H9 (cell line): ENCODE measurements at regions not wholly inside any gene's neighbourhood (a gene's known extent, or its start where the extent isn't known, plus 50 kb on each side); places are given as distances from the start of the nearest gene placed in this dataset.

Source experiments
- DNase-seq: peaks from one replicate; pipeline ENCODE4 v3.0.0-alpha.2; 2017
- H2AFZ ChIP-seq: one replicate; pipeline ENCODE4 v1.6.1; 2013; ENCODE audit warnings: mild to moderate bottlenecking, low read length, control low read depth, moderate library complexity
- H2AK5ac ChIP-seq: 2 replicates; pipeline ENCODE4 v1.6.1; 2013; ENCODE audit warnings: low read length, control low read depth, mixed read lengths; ENCODE audit not compliant: insufficient read length
- H2BK120ac ChIP-seq: one replicate; pipeline ENCODE4 v1.6.1; 2013; ENCODE audit warnings: low read depth, mild to moderate bottlenecking, low read length, control low read depth, inconsistent platforms; ENCODE audit not compliant: poor library complexity, severe bottlenecking
- H2BK12ac ChIP-seq: 2 replicates; pipeline ENCODE4 v1.6.1; 2013; ENCODE audit warnings: low read length, control low read depth, mixed read lengths, low read depth; ENCODE audit not compliant: insufficient read length
- H2BK15ac ChIP-seq: 2 replicates; pipeline ENCODE4 v1.6.1; 2013; ENCODE audit warnings: low read depth, low read length, control low read depth
- H2BK20ac ChIP-seq: one replicate; pipeline ENCODE4 v1.6.1; 2013; ENCODE audit warnings: low read depth, mild to moderate bottlenecking, low read length, control low read depth, inconsistent platforms; ENCODE audit not compliant: poor library complexity, severe bottlenecking
- H2BK5ac ChIP-seq: 2 replicates; pipeline ENCODE4 v1.6.1; 2013; ENCODE audit warnings: low read length, control low read depth, mixed read lengths; ENCODE audit not compliant: insufficient read length
- H3K14ac ChIP-seq: 2 replicates; pipeline ENCODE4 v1.6.1; 2013; ENCODE audit warnings: low read length, control low read depth; ENCODE audit not compliant: insufficient read depth
- H3K18ac ChIP-seq: 2 replicates; pipeline ENCODE4 v1.6.1; 2013; ENCODE audit warnings: low read depth, mild to moderate bottlenecking, mixed read lengths, low read length, control low read depth; ENCODE audit not compliant: insufficient read length
- H3K23ac ChIP-seq: 2 replicates; pipeline ENCODE4 v1.6.1; 2013; ENCODE audit warnings: low read length, control low read depth, mixed read lengths, low read depth; ENCODE audit not compliant: insufficient read length
- H3K23me2 ChIP-seq: 2 replicates; pipeline ENCODE4 v1.6.1; 2013; ENCODE audit warnings: low read depth, mild to moderate bottlenecking, mixed read lengths, low read length, control low read depth; ENCODE audit not compliant: insufficient read length, poor library complexity, severe bottlenecking
- H3K27ac ChIP-seq: 2 replicates; pipeline ENCODE4 v1.5.1; 2013; ENCODE audit warnings: low read length, control low read depth, mixed read lengths, low read depth; ENCODE audit not compliant: insufficient read length
- H3K27me3 ChIP-seq: 2 replicates; pipeline ENCODE4 v1.6.1; 2013; ENCODE audit warnings: low read length, control low read depth, inconsistent platforms; ENCODE audit not compliant: insufficient read depth
- H3K4ac ChIP-seq: 2 replicates; pipeline ENCODE4 v1.6.1; 2013; ENCODE audit warnings: low read depth, mild to moderate bottlenecking, control low read depth, inconsistent platforms, low read length, moderate library complexity
- H3K4me1 ChIP-seq: 2 replicates; pipeline ENCODE4 v1.6.1; 2013; ENCODE audit warnings: low read length, control low read depth, inconsistent platforms; ENCODE audit not compliant: insufficient read depth
- H3K4me2 ChIP-seq: 2 replicates; pipeline ENCODE4 v1.6.1; 2013; ENCODE audit warnings: low read length, control low read depth, mixed read lengths; ENCODE audit not compliant: insufficient read length, insufficient read depth
- H3K56ac ChIP-seq: 2 replicates; pipeline ENCODE4 v1.6.1; 2013; ENCODE audit warnings: low read depth, mild to moderate bottlenecking, mixed read lengths, low read length, control low read depth; ENCODE audit not compliant: insufficient read length
- H3K79me1 ChIP-seq: 2 replicates; pipeline ENCODE4 v1.6.1; 2013; ENCODE audit warnings: low read depth, mild to moderate bottlenecking, moderate library complexity, low read length, control low read depth, inconsistent platforms; ENCODE audit not compliant: insufficient read depth, poor library complexity, severe bottlenecking
- H3K79me2 ChIP-seq: 2 replicates; pipeline ENCODE4 v1.6.1; 2013; ENCODE audit warnings: low read length, control low read depth, inconsistent platforms; ENCODE audit not compliant: insufficient read depth
- H3K9ac ChIP-seq: 2 replicates; pipeline ENCODE4 v1.6.1; 2013; ENCODE audit warnings: low read length, control low read depth, mixed read lengths; ENCODE audit not compliant: insufficient read length; ENCODE audit errors: extremely low read depth
- H3K9me3 ChIP-seq: one replicate; pipeline ENCODE4 v1.6.1; 2013; ENCODE audit warnings: low read depth, low read length, inconsistent platforms; ENCODE audit not compliant: control insufficient read depth
- H3T11ph ChIP-seq: one replicate; pipeline ENCODE4 v1.6.1; 2013; ENCODE audit warnings: mild to moderate bottlenecking, low read length, control low read depth, inconsistent platforms
- H4K20me1 ChIP-seq: one replicate; pipeline ENCODE4 v1.6.1; 2013; ENCODE audit not compliant: control insufficient read depth, insufficient read length, insufficient read depth
- H4K5ac ChIP-seq: 2 replicates; pipeline ENCODE4 v1.6.1; 2013; ENCODE audit warnings: low read depth, mild to moderate bottlenecking, mixed read lengths, low read length, control low read depth; ENCODE audit not compliant: insufficient read length
- H4K8ac ChIP-seq: replicated peaks from 2 replicates; pipeline ENCODE4 v1.6.1; 2013; ENCODE audit warnings: low read length, control low read depth, mixed read lengths, low read depth; ENCODE audit not compliant: insufficient read length
- H4K91ac ChIP-seq: 2 replicates; pipeline ENCODE4 v1.6.1; 2013; ENCODE audit warnings: low read depth, mild to moderate bottlenecking, moderate library complexity, mixed read lengths, low read length, control low read depth; ENCODE audit not compliant: insufficient read length
- H3K27ac Mint-ChIP-seq, 3 experiments: 2 replicates in 2 of 3; 3 replicates in 1 of 3; pipeline ENCODE4 v1.8.0; 2020 to 2021; ENCODE audit warnings: mixed read lengths in 3 of 3, mild to moderate bottlenecking in 1 of 3, moderate library complexity in 1 of 3
- H3K27me3 Mint-ChIP-seq: 2 replicates; pipeline ENCODE4 v1.8.0; 2021; ENCODE audit warnings: low read depth, mild to moderate bottlenecking, moderate library complexity, mixed read lengths
- H3K36me3 Mint-ChIP-seq, 3 experiments: 2 replicates in 2 of 3; 3 replicates in 1 of 3; pipeline ENCODE4 v1.8.0; 2020 to 2021; ENCODE audit warnings: low read depth in 3 of 3, mixed read lengths in 3 of 3; ENCODE audit not compliant: insufficient read depth in 1 of 3
- H3K4me1 Mint-ChIP-seq, 2 experiments: 2 replicates each; pipeline ENCODE4 v1.8.0; 2020; ENCODE audit warnings: mixed read lengths in 2 of 2
- H3K4me3 Mint-ChIP-seq, 2 experiments: 2 replicates in 1 of 2; 3 replicates in 1 of 2; pipeline ENCODE4 v1.8.0; 2020 to 2021; ENCODE audit warnings: mild to moderate bottlenecking in 2 of 2, mixed read lengths in 2 of 2, moderate library complexity in 1 of 2
- H3K9me3 Mint-ChIP-seq, 2 experiments: 2 replicates in 1 of 2; 3 replicates in 1 of 2; pipeline ENCODE4 v1.8.0; 2020; ENCODE audit warnings: mild to moderate bottlenecking in 2 of 2, mixed read lengths in 2 of 2, moderate library complexity in 1 of 2
- CTCF ChIP-seq: fragments of 200-600 bp; sonication (generic); conservative IDR thresholded peaks from 3 replicates; pipeline ENCODE4 v1.8.0; 2021; ENCODE audit warnings: antibody characterized with exemption, mild to moderate bottlenecking
- WGBS: extraction: QIAGEN DNeasy Blood & Tissue Kit; methylation state at CpG from one replicate; pipeline ENCODE4 v1.1.7; 2013; ENCODE audit warnings: missing lambda C conversion rate, low lambda C conversion rate, mixed read lengths; ENCODE audit not compliant: insufficient read length; ENCODE audit errors: extremely low coverage; 5-methylcytosine and 5-hydroxymethylcytosine counted together

GRCh38 chr10:31239961-31240360 is 79.1 kb upstream of the ZEB1 start:
- no peak overlapping the region for H2BK120ac ChIP-seq
- 0 out of 4 replicates have a peak, but pooled peaks cover 0 to 3% of the 10 kb centered on the region in 2 experiments for H3K4me1 Mint-ChIP-seq
- H2BK20ac ChIP-seq: no peak overlapping the region
- peaks cover 2 to 5% of the 10 kb centered on the region in 2 experiments; a peak in 2 of 5 replicates for H3K9me3 Mint-ChIP-seq
- H3K27ac ChIP-seq: no peak overlapping the region
- H3K14ac ChIP-seq: no peak overlapping the region
- H3K9ac ChIP-seq: no peak overlapping the region
- no CpG with 5 or more reads among the region's 1 CpG for WGBS
- no peak overlapping the region for H3K23ac ChIP-seq
- H3K56ac ChIP-seq: no peak overlapping the region
- peaks cover 0 to 2% (median 0%) of the 10 kb centered on the region in 3 experiments; a peak in 2 of 7 replicates for H3K36me3 Mint-ChIP-seq
- H4K8ac ChIP-seq: no peak overlapping the region
- H2BK15ac ChIP-seq: no peak overlapping the region
- no peaks in the 10 kb centered on the region for H4K20me1 ChIP-seq
- H3K4me3 Mint-ChIP-seq: no peak overlapping the region
- no peaks in the 10 kb centered on the region; the same call in 1 of the 2 replicates for H3K27me3 Mint-ChIP-seq
- no peaks in the 10 kb centered on the region for H3K79me1 ChIP-seq
- no peak overlapping the region for H3K4ac ChIP-seq
- no peak overlapping the region for H3T11ph ChIP-seq
- no peak overlapping the region for H2BK5ac ChIP-seq
- H3K4me1 ChIP-seq: no peaks in the 10 kb centered on the region
- H3K27me3 ChIP-seq: no peaks in the 10 kb centered on the region
- H3K4me2 ChIP-seq: no peak overlapping the region
- DNase-seq: no peak
- no peak overlapping the region for H2BK12ac ChIP-seq
- H3K18ac ChIP-seq: no peak overlapping the region
- no peaks in the 10 kb centered on the region for H3K23me2 ChIP-seq
- H4K5ac ChIP-seq: no peak overlapping the region
- H4K91ac ChIP-seq: no peak overlapping the region
- TF ChIP-seq CTCF: no peak
- no peaks in the 10 kb centered on the region for H3K9me3 ChIP-seq
- H2AK5ac ChIP-seq: no peak overlapping the region
- no peak overlapping the region for H2AFZ ChIP-seq
- H3K27ac Mint-ChIP-seq: no peak overlapping the region
- no peaks in the 10 kb centered on the region for H3K79me2 ChIP-seq
